Sigmoid colon (tissue), 6 donors: ENCODE measurements at regions not wholly inside any gene's neighbourhood (a gene's known extent, or its start where the extent isn't known, plus 50 kb on each side); places are given as distances from the start of the nearest gene placed in this dataset.
"Not testable (repeated sequence)": the region's sequence is repeated elsewhere in the genome, so short reads cannot be mapped to it uniquely, and the experiment has no call there.

Source experiments
- DNase-seq: peaks from one replicate; pipeline ENCODE4 v3.0.0-alpha.2; 2019
- H3K27ac ChIP-seq, 4 donors: fragments of 200-600 bp; sonication (generic); one replicate each; pipeline ENCODE4 v1.5.1; 2016 to 2019; ENCODE audit warnings: mild to moderate bottlenecking in 1 of 4
- H3K27me3 ChIP-seq, 3 donors: fragments of 200-600 bp; sonication (generic); one replicate each; pipeline ENCODE4 v1.5.1; 2019; ENCODE audit warnings: mild to moderate bottlenecking in 1 of 3
- H3K36me3 ChIP-seq, 4 donors: fragments of 200-600 bp; sonication (generic); one replicate each; pipeline ENCODE4 v1.5.1; 2016 to 2019
- H3K4me1 ChIP-seq, 4 donors: fragments of 200-600 bp; sonication (generic); one replicate each; pipeline ENCODE4 v1.5.1; 2017 to 2019
- H3K4me3 ChIP-seq, 4 donors: fragments of 200-600 bp; sonication (generic); one replicate each; pipeline ENCODE4 v1.5.1; 2017 to 2019; ENCODE audit warnings: mild to moderate bottlenecking in 2 of 4, moderate library complexity in 1 of 4
- H3K9me3 ChIP-seq, 4 donors: fragments of 200-600 bp in 3 of 4; sonication (generic) in 3 of 4; one replicate each; pipeline versions ENCODE4 v1.5.1 to v1.6.1; 2013 to 2019
- CTCF ChIP-seq, 4 experiments: fragments of 450-650 bp in 3 of 4; fragments of 200-600 bp in 1 of 4; IDR thresholded peaks; one replicate each; pipeline ENCODE4 v1.5.1; 2016 to 2019; ENCODE audit warnings: antibody characterized with exemption in 4 of 4, mild to moderate bottlenecking in 3 of 4, moderate library complexity in 2 of 4
- EP300 ChIP-seq, 4 donors: sonication (generic); formaldehyde crosslinking; IDR thresholded peaks; one replicate each; pipeline ENCODE4 v1.6.1; 2017; ENCODE audit warnings: antibody characterized with exemption in 4 of 4
- POLR2A ChIP-seq, 2 donors: fragments of 450-650 bp; IDR thresholded peaks; one replicate each; pipeline ENCODE4 v1.6.1; 2016; ENCODE audit warnings: antibody characterized with exemption in 2 of 2, mild to moderate bottlenecking in 2 of 2, moderate library complexity in 2 of 2
- POLR2AphosphoS5 ChIP-seq, 4 donors: sonication (generic); formaldehyde crosslinking; IDR thresholded peaks; one replicate each; pipeline ENCODE4 v1.6.1; 2017; ENCODE audit warnings: antibody characterized with exemption in 4 of 4
- WGBS, 2 donors: extraction: QIAGEN DNeasy Blood & Tissue Kit; methylation state at CpG; one replicate each; pipeline ENCODE4 v1.1.7; 2013; 5-methylcytosine and 5-hydroxymethylcytosine counted together
- intact Hi-C: fragments of 100-400 bp; cut with DNase I; formaldehyde crosslinking; loops from one replicate; pipeline ENCODE4 v1.15.1; 2023
- donor health status: healthy with polysubstance abuse.
- donor health status: healthy.

- no peaks in the 10 kb centered on the region for H3K36me3 ChIP-seq
- H3K4me1 ChIP-seq = no peaks in the 10 kb centered on the region
- no peak overlapping the region for H3K4me3 ChIP-seq
- no peaks in the 10 kb centered on the region for H3K9me3 ChIP-seq
- H3K27me3 ChIP-seq = no peaks in the 10 kb centered on the region
- intact Hi-C loops = no loop called here
- DNase-seq = no peak
- no peak for TF ChIP-seq POLR2AphosphoS5 (IDR thresholded peaks at IDR 0.05)
- no peak for TF ChIP-seq POLR2A (IDR thresholded peaks at IDR 0.05)
- TF ChIP-seq EP300 (IDR thresholded peaks at IDR 0.05) = no peak
- no peak for TF ChIP-seq CTCF (IDR thresholded peaks at IDR 0.05)
- no peak overlapping the region for H3K27ac ChIP-seq
- WGBS, 2 donors = 80 to 83% methylated on average over 1 of the region's 1 CpG
Measured at GRCh38 chrX:51155157-51155556, 177.5 kb upstream of the NUDT10 start.

GRCh38 chrX:51155566-51155965, 177.1 kb upstream of the NUDT10 start:
- no peak for DNase-seq
- no peak overlapping the region for H3K4me3 ChIP-seq
- H3K4me1 ChIP-seq = no peaks in the 10 kb centered on the region
- H3K27ac ChIP-seq = no peak overlapping the region
- no peaks in the 10 kb centered on the region for H3K9me3 ChIP-seq
- 79 to 81% methylated on average over 4 of the region's 4 CpGs for WGBS, 2 donors
- intact Hi-C loops = no loop called here
- TF ChIP-seq POLR2AphosphoS5 (IDR thresholded peaks at IDR 0.05) (no peak), CTCF (IDR thresholded peaks at IDR 0.05) (no peak), EP300 (IDR thresholded peaks at IDR 0.05) (no peak), POLR2A (IDR thresholded peaks at IDR 0.05) (no peak)
- H3K27me3 ChIP-seq = no peaks in the 10 kb centered on the region
- H3K36me3 ChIP-seq = no peaks in the 10 kb centered on the region

DNA sequence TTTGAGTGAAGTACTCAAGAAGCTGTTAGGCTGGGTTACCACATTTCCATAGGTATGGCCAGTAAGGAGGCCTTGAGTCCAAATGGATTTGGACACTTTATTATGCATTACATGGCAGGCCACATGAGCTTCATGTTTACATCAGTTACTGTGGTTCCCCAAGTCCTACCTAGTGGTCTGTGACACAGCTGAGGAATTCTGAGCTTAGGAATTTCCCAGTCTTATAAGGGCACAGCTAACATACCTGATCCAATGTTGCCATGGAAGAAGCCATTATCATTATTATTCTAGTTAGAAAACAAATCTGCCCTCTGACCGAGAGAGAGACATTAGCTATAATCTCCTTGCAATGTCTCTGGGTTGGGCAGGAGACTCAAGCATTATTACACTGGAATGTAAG, 174.4 kb upstream of the NUDT10 start:
- no peak for TF ChIP-seq POLR2AphosphoS5 (IDR thresholded peaks at IDR 0.05)
- no peak for TF ChIP-seq EP300 (IDR thresholded peaks at IDR 0.05)
- TF ChIP-seq CTCF (IDR thresholded peaks at IDR 0.05) = no peak
- TF ChIP-seq POLR2A (IDR thresholded peaks at IDR 0.05) = no peak
- no peaks in the 10 kb centered on the region for H3K4me1 ChIP-seq
- intact Hi-C loops = no loop called here
- no peak overlapping the region for H3K27ac ChIP-seq
- 9 to 57% methylated on average over 1 of the region's 1 CpG for WGBS, 2 donors
- no peaks in the 10 kb centered on the region for H3K27me3 ChIP-seq
- no peak overlapping the region for H3K4me3 ChIP-seq
- no peaks in the 10 kb centered on the region for H3K36me3 ChIP-seq
- no peaks in the 10 kb centered on the region for H3K9me3 ChIP-seq
- no peak for DNase-seq

- H3K36me3 ChIP-seq, H3K9me3 ChIP-seq, H3K27ac ChIP-seq, intact Hi-C loops, H3K4me3 ChIP-seq, H3K4me1 ChIP-seq, H3K27me3 ChIP-seq, DNase-seq: not testable (repeated sequence)
- WGBS, 2 donors = no CpG with 5 or more reads among the region's 1 CpG
Measured at GRCh38 chrX:51159378-51159777, 173.2 kb upstream of the NUDT10 start.

DNA sequence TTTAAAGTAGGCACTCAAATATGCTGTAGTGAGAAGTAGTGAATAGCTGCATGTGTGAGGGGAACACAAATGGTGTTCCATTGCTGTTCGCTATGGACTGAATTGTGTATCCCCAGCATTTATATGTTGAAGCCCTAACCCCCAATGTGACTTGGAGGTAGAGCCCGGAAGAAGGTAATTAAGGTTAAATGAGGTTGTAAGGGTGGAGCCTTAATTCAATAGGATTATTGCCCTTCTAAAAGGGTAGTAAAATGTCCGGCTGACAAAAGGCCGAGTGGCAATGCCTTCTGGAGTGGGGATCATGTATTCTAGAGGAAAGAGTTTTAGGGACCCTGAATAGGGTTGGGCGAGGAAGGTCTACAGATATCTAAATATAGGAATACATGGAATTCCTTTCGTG, 168.9 kb upstream of the NUDT10 start:
- intact Hi-C loops = no loop called here
- H3K9me3 ChIP-seq = no peaks in the 10 kb centered on the region
- whole genome bisulfite sequencing, 2 donors = 23 to 67% methylated on average over 6 of the region's 6 CpGs
- H3K4me1 ChIP-seq = no peaks in the 10 kb centered on the region
- H3K27ac ChIP-seq = no peak overlapping the region
- no peaks in the 10 kb centered on the region for H3K27me3 ChIP-seq
- H3K36me3 ChIP-seq = no peaks in the 10 kb centered on the region
- DNase-seq = no peak
- no peak for TF ChIP-seq EP300 (IDR thresholded peaks at IDR 0.05)
- no peak for TF ChIP-seq CTCF (IDR thresholded peaks at IDR 0.05)
- TF ChIP-seq POLR2AphosphoS5 (IDR thresholded peaks at IDR 0.05) = no peak
- no peak overlapping the region for H3K4me3 ChIP-seq

- 77 to 80% methylated on average over 4 of the region's 4 CpGs for WGBS, 2 donors
- not testable (repeated sequence) for H3K27ac ChIP-seq, DNase-seq
Measured at GRCh38 chrX:51178356-51178900, 154.2 kb upstream of the NUDT10 start.

GRCh38 chrX:51179805-51180204, 152.8 kb upstream of the NUDT10 start:
- H3K27ac ChIP-seq, H3K9me3 ChIP-seq: not testable (repeated sequence)
- WGBS, 2 donors = 31 to 70% methylated on average over 4 to 5 of the region's 5 CpGs

More at GRCh38 chrX:51178356-51178900, 154.2 kb upstream of the NUDT10 start:
- intact Hi-C loops, H3K36me3 ChIP-seq, H3K4me3 ChIP-seq, H3K27me3 ChIP-seq, H3K4me1 ChIP-seq, H3K9me3 ChIP-seq: not testable (repeated sequence)

More at GRCh38 chrX:51179805-51180204, 152.8 kb upstream of the NUDT10 start:
- DNase-seq, intact Hi-C loops, H3K27me3 ChIP-seq, H3K4me1 ChIP-seq, H3K4me3 ChIP-seq, H3K36me3 ChIP-seq: not testable (repeated sequence)
